Endodermal cell (in vitro differentiated cells): ENCODE measurements at regions not wholly inside any gene's neighbourhood (a gene's known extent, or its start where the extent isn't known, plus 50 kb on each side); places are given as distances from the start of the nearest gene placed in this dataset.

Source experiments
- DNase-seq: peaks from one replicate; pipeline ENCODE4 v3.0.0-alpha.2; 2017
- H3K27ac ChIP-seq: 2 replicates; pipeline ENCODE4 v1.5.1; 2013; ENCODE audit warnings: mild to moderate bottlenecking, low read depth, low read length, moderate library complexity
- H3K27me3 ChIP-seq: 2 replicates; pipeline ENCODE4 v1.6.1; 2013; ENCODE audit warnings: mild to moderate bottlenecking, low read length, moderate library complexity; ENCODE audit not compliant: insufficient read depth, control insufficient read depth, poor library complexity, severe bottlenecking
- H3K36me3 ChIP-seq: 2 replicates; pipeline ENCODE4 v1.7.0; 2013; ENCODE audit warnings: mild to moderate bottlenecking, low read length, moderate library complexity; ENCODE audit not compliant: control insufficient read depth, insufficient read depth
- H3K4me1 ChIP-seq: one replicate; pipeline ENCODE4 v1.7.0; 2013; ENCODE audit warnings: low read length; ENCODE audit not compliant: control insufficient read depth, insufficient read depth
- H3K4me3 ChIP-seq: 2 replicates; pipeline ENCODE4 v1.5.1; 2013; ENCODE audit warnings: mild to moderate bottlenecking, low read length, moderate library complexity
- H3K9ac ChIP-seq: 2 replicates; pipeline ENCODE4 v1.6.1; 2013; ENCODE audit warnings: mild to moderate bottlenecking, low read length, moderate library complexity; ENCODE audit not compliant: poor library complexity, severe bottlenecking; ENCODE audit errors: extremely low read depth
- H3K9me3 ChIP-seq: 2 replicates; pipeline ENCODE4 v1.6.1; 2013; ENCODE audit warnings: mild to moderate bottlenecking, low read length, moderate library complexity; ENCODE audit not compliant: control insufficient read depth
- H3K27ac Mint-ChIP-seq: 2 replicates; pipeline ENCODE4 v1.8.0; 2020; ENCODE audit warnings: mixed read lengths
- H3K27me3 Mint-ChIP-seq: 2 replicates; pipeline ENCODE4 v1.8.0; 2021; ENCODE audit warnings: mild to moderate bottlenecking, mixed read lengths; ENCODE audit not compliant: insufficient read depth
- H3K36me3 Mint-ChIP-seq: 2 replicates; pipeline ENCODE4 v1.8.0; 2020; ENCODE audit warnings: low read depth, mixed read lengths
- H3K4me1 Mint-ChIP-seq: 2 replicates; pipeline ENCODE4 v1.8.0; 2020; ENCODE audit warnings: mixed read lengths
- H3K4me3 Mint-ChIP-seq: 2 replicates; pipeline ENCODE4 v1.8.0; 2020; ENCODE audit warnings: mild to moderate bottlenecking, moderate library complexity, mixed read lengths
- H3K9me3 Mint-ChIP-seq: 2 replicates; pipeline ENCODE4 v1.8.0; 2020; ENCODE audit warnings: mild to moderate bottlenecking, mixed read lengths
- CTCF ChIP-seq: fragments of 200-600 bp; sonication (generic); conservative IDR thresholded peaks from 2 replicates; pipeline ENCODE4 v1.5.0; 2021; ENCODE audit warnings: antibody characterized with exemption, mild to moderate bottlenecking
- WGBS, 2 experiments: methylation state at CpG; one replicate each; pipeline versions ENCODE4 v1.1.5 to v1.1.7; 2013; ENCODE audit warnings: missing lambda C conversion rate in 2 of 2, mixed read lengths in 1 of 2; ENCODE audit not compliant: insufficient coverage in 1 of 2, insufficient read length in 1 of 2; 5-methylcytosine and 5-hydroxymethylcytosine counted together

GRCh38 chr2:191618786-191619185, 59.1 kb upstream of the NABP1 start:
- no peak overlapping the region for H3K27ac ChIP-seq
- H3K9me3 ChIP-seq = no peaks in the 10 kb centered on the region
- no peaks in the 10 kb centered on the region for H3K27me3 Mint-ChIP-seq
- no peak overlapping the region for H3K4me3 ChIP-seq
- H3K36me3 ChIP-seq = no peaks in the 10 kb centered on the region
- H3K27me3 ChIP-seq = no peaks in the 10 kb centered on the region
- no peak for DNase-seq
- H3K27ac Mint-ChIP-seq = no peak overlapping the region
- no peaks in the 10 kb centered on the region for H3K36me3 Mint-ChIP-seq
- H3K4me1 Mint-ChIP-seq = no peaks in the 10 kb centered on the region
- no peaks in the 10 kb centered on the region for H3K9me3 Mint-ChIP-seq
- no peak for TF ChIP-seq CTCF
- 97 to 100% methylated on average over 1 to 2 of the region's 2 CpGs for WGBS, 2 experiments
- no peak overlapping the region for H3K9ac ChIP-seq
- H3K4me1 ChIP-seq = peaks cover 4% of the 10 kb centered on the region
- no peak overlapping the region for H3K4me3 Mint-ChIP-seq

GRCh38 chr2:191620144-191620543, 57.8 kb upstream of the NABP1 start:
- 92% methylated on average over 1 of the region's 1 CpG for WGBS, 2 experiments

GRCh38 chr2:191622374-191623320, 55.3 kb upstream of the NABP1 start:
- no peaks in the 10 kb centered on the region for H3K27me3 ChIP-seq
- peaks cover 4% of the 10 kb centered on the region for H3K4me1 ChIP-seq
- no peak for DNase-seq
- no peak overlapping the region for H3K27ac ChIP-seq
- TF ChIP-seq CTCF = no peak
- H3K9ac ChIP-seq = no peak overlapping the region
- no peak overlapping the region for H3K4me3 Mint-ChIP-seq
- H3K9me3 ChIP-seq = no peaks in the 10 kb centered on the region
- no peaks in the 10 kb centered on the region for H3K9me3 Mint-ChIP-seq
- peaks cover 5% of the 10 kb centered on the region for H3K4me1 Mint-ChIP-seq
- H3K27ac Mint-ChIP-seq = no peak overlapping the region
- 90 to 91% methylated on average over 3 to 4 of the region's 5 CpGs for WGBS, 2 experiments
- H3K36me3 ChIP-seq = no peaks in the 10 kb centered on the region
- H3K4me3 ChIP-seq = no peak overlapping the region
- no peaks in the 10 kb centered on the region for H3K27me3 Mint-ChIP-seq
- H3K36me3 Mint-ChIP-seq = no peaks in the 10 kb centered on the region

More at GRCh38 chr2:191620144-191620543, 57.8 kb upstream of the NABP1 start:
- H3K4me3 ChIP-seq = no peak overlapping the region
- no peaks in the 10 kb centered on the region for H3K36me3 ChIP-seq
- no peaks in the 10 kb centered on the region for H3K9me3 ChIP-seq
- H3K9ac ChIP-seq = no peak overlapping the region
- no peaks in the 10 kb centered on the region for H3K27me3 ChIP-seq
- Mint-ChIP-seq H3K9me3 (no peaks in the 10 kb centered on the region), H3K4me3 (no peak overlapping the region), H3K27ac (no peak overlapping the region), H3K36me3 (no peaks in the 10 kb centered on the region), H3K27me3 (no peaks in the 10 kb centered on the region), H3K4me1 (peaks cover 3% of the 10 kb centered on the region)
- no peak overlapping the region for H3K27ac ChIP-seq
- TF ChIP-seq CTCF = no peak
- no peak for DNase-seq
- peaks cover 4% of the 10 kb centered on the region for H3K4me1 ChIP-seq
